Ascending aorta (tissue), 2 donors: ENCODE measurements at regions not wholly inside any gene's neighbourhood (a gene's known extent, or its start where the extent isn't known, plus 50 kb on each side); places are given as distances from the start of the nearest gene placed in this dataset.

Source experiments
- DNase-seq, 2 donors: peaks; one replicate each; pipeline ENCODE4 v3.0.0-alpha.2; 2019; ENCODE audit warnings: low spot score in 2 of 2
- H3K27ac ChIP-seq, 2 donors: fragments of 200-600 bp; sonication (generic); one replicate each; pipeline ENCODE4 v1.5.1; 2016 to 2017; ENCODE audit warnings: mild to moderate bottlenecking in 1 of 2
- H3K27me3 ChIP-seq: fragments of 200-600 bp; sonication (generic); one replicate; pipeline ENCODE4 v1.5.1; 2017
- H3K36me3 ChIP-seq, 2 donors: fragments of 200-600 bp; sonication (generic); one replicate each; pipeline ENCODE4 v1.5.1; 2016
- H3K4me1 ChIP-seq, 2 donors: fragments of 200-600 bp; sonication (generic); one replicate each; pipeline ENCODE4 v1.5.1; 2016 to 2017; ENCODE audit warnings: mild to moderate bottlenecking in 1 of 2
- H3K4me3 ChIP-seq, 2 donors: fragments of 200-600 bp; sonication (generic); one replicate each; pipeline ENCODE4 v1.5.1; 2016 to 2017; ENCODE audit warnings: mild to moderate bottlenecking in 1 of 2
- H3K9me3 ChIP-seq, 2 donors: fragments of 200-600 bp; sonication (generic); one replicate each; pipeline ENCODE4 v1.5.1; 2016
- CTCF ChIP-seq, 3 experiments: fragments of 200-600 bp in 2 of 3; fragments of 450-650 bp in 1 of 3; sonication (generic) in 2 of 3; IDR thresholded peaks; one replicate each; pipeline ENCODE4 v1.5.1; 2016 to 2019; ENCODE audit warnings: antibody characterized with exemption in 3 of 3, mild to moderate bottlenecking in 1 of 3, moderate library complexity in 1 of 3
- intact Hi-C: fragments of 100-400 bp; cut with DNase I; formaldehyde crosslinking; loops from one replicate; pipeline ENCODE4 v1.15.1; 2023

- intact Hi-C loops, result no loop called here
- no peaks in the 10 kb centered on the region for H3K27me3 ChIP-seq
- no peak for TF ChIP-seq CTCF (IDR thresholded peaks at IDR 0.05)
- no peak overlapping the region for H3K27ac ChIP-seq
- DNase-seq, result no peak
- no peaks in the 10 kb centered on the region for H3K36me3 ChIP-seq
- no peak overlapping the region for H3K4me3 ChIP-seq
- H3K4me1 ChIP-seq, result no peaks in the 10 kb centered on the region
- no peaks in the 10 kb centered on the region for H3K9me3 ChIP-seq
These were observed 232.6 kb downstream of the ABHD5 start for GRCh38 chr3:43923104-43923882.

- TF ChIP-seq CTCF (IDR thresholded peaks at IDR 0.05), result no peak
- H3K4me3 ChIP-seq, result no peak overlapping the region
- H3K4me1 ChIP-seq, result no peaks in the 10 kb centered on the region
- intact Hi-C loops, result no loop called here
- no peaks in the 10 kb centered on the region for H3K36me3 ChIP-seq
- no peak overlapping the region for H3K27ac ChIP-seq
- no peak for DNase-seq
- H3K9me3 ChIP-seq, result no peaks in the 10 kb centered on the region
- H3K27me3 ChIP-seq, result no peaks in the 10 kb centered on the region
These were observed 235.3 kb downstream of the ABHD5 start for GRCh38 chr3:43926055-43926454.

GRCh38 chr3:43932921-43933320 is 242.2 kb downstream of the ABHD5 start:
- H3K36me3 ChIP-seq, result no peaks in the 10 kb centered on the region
- intact Hi-C loops, result no loop called here
- no peak overlapping the region for H3K27ac ChIP-seq
- no peak overlapping the region for H3K4me3 ChIP-seq
- no peaks in the 10 kb centered on the region for H3K9me3 ChIP-seq
- H3K27me3 ChIP-seq, result no peaks in the 10 kb centered on the region
- no peaks in the 10 kb centered on the region for H3K4me1 ChIP-seq
- no peak for DNase-seq
- TF ChIP-seq CTCF (IDR thresholded peaks at IDR 0.05), result no peak

GRCh38 chr3:43948013-43948412 is 257.3 kb downstream of the ABHD5 start:
- Histone ChIP-seq H3K9me3 (no peaks in the 10 kb centered on the region), H3K36me3 (no peaks in the 10 kb centered on the region), H3K27ac (no peak overlapping the region), H3K27me3 (no peaks in the 10 kb centered on the region), H3K4me3 (no peak overlapping the region), H3K4me1 (no peaks in the 10 kb centered on the region)
- no peak for DNase-seq
- intact Hi-C loops, result no loop called here
- no peak for TF ChIP-seq CTCF (IDR thresholded peaks at IDR 0.05)

GRCh38 chr3:43949594-43949993 is 258.9 kb downstream of the ABHD5 start:
- no peaks in the 10 kb centered on the region for H3K9me3 ChIP-seq
- intact Hi-C loops, result no loop called here
- no peak for TF ChIP-seq CTCF (IDR thresholded peaks at IDR 0.05)

More at GRCh38 chr3:43949594-43949993, 258.9 kb downstream of the ABHD5 start:
- Histone ChIP-seq H3K4me3 (no peak overlapping the region), H3K4me1 (peaks cover 0 to 5% of the 10 kb centered on the region in 2 donors), H3K27ac (no peak overlapping the region), H3K27me3 (no peaks in the 10 kb centered on the region), H3K36me3 (no peaks in the 10 kb centered on the region)
- no peak for DNase-seq
